ENCODE measurements at regions not wholly inside any gene's neighbourhood (a gene's known extent, or its start where the extent isn't known, plus 50 kb on each side); places are given as distances from the start of the nearest gene placed in this dataset.

- Histone ChIP-seq H3K9ac (ENCODE audit: low read depth, low read length, poor library complexity, severe bottlenecking) (no peak overlapping the region), H4K20me1 (ENCODE audit: insufficient read depth, low read length, poor library complexity, severe bottlenecking) (no peaks in the 10 kb centered on the region), H3K79me2 (ENCODE audit: insufficient read depth, low read length) (no peaks in the 10 kb centered on the region)
Observed at GRCh38 chr5:2592766-2593165, 158.7 kb downstream of the IRX2 start.

GRCh38 chr5:2591777-2592453 lies 159.6 kb downstream of the IRX2 start:
- peaks cover 10% of the 10 kb centered on the region; the same call in 1 of the 2 replicates for H3K9me3 ChIP-seq (ENCODE audit: insufficient read depth, low read depth, low read length)
- no peaks in the 10 kb centered on the region for H3K36me3 ChIP-seq (ENCODE audit: insufficient read depth, low read length)
- H3K9ac ChIP-seq (ENCODE audit: low read depth, low read length, poor library complexity, severe bottlenecking), result no peak overlapping the region
- no peaks in the 10 kb centered on the region for H3K4me1 ChIP-seq (ENCODE audit: insufficient read depth, low read length, poor library complexity, severe bottlenecking)
- TF ChIP-seq EZH2phosphoT487 (IDR thresholded peaks at IDR 0.05; ENCODE audit: borderline replicate concordance) (no peak), CTCF (conservative IDR thresholded peaks at IDR 0.05; ENCODE audit: low read length) (no peak)
- H3K27me3 ChIP-seq (ENCODE audit: insufficient read depth, low read length, poor library complexity, severe bottlenecking), result no peaks in the 10 kb centered on the region
- no peak overlapping the region for H3K4me3 ChIP-seq (ENCODE audit: low read length, poor library complexity, severe bottlenecking)
- H2AFZ ChIP-seq (ENCODE audit: low read length), result no peak overlapping the region
- H3F3A ChIP-seq (ENCODE audit: low read depth), result no peaks in the 10 kb centered on the region
- no peaks in the 10 kb centered on the region for H4K20me1 ChIP-seq (ENCODE audit: insufficient read depth, low read length, poor library complexity, severe bottlenecking)
- no peak overlapping the region for H3K4me2 ChIP-seq (ENCODE audit: low read depth, low read length, poor library complexity, severe bottlenecking)
- no peaks in the 10 kb centered on the region for H3K9me2 ChIP-seq (replicated peaks; ENCODE audit: low read depth, low read length)
- H3K79me2 ChIP-seq (ENCODE audit: insufficient read depth, low read length), result no peaks in the 10 kb centered on the region

More at GRCh38 chr5:2592766-2593165, 158.7 kb downstream of the IRX2 start:
- Histone ChIP-seq H3K27me3 (ENCODE audit: insufficient read depth, low read length, poor library complexity, severe bottlenecking) (no peaks in the 10 kb centered on the region), H2AFZ (ENCODE audit: low read length) (no peak overlapping the region), H3F3A (ENCODE audit: low read depth) (no peaks in the 10 kb centered on the region), H3K36me3 (ENCODE audit: insufficient read depth, low read length) (no peaks in the 10 kb centered on the region), H3K4me1 (ENCODE audit: insufficient read depth, low read length, poor library complexity, severe bottlenecking) (no peaks in the 10 kb centered on the region), H3K9me3 (ENCODE audit: insufficient read depth, low read depth, low read length) (peaks cover 8% of the 10 kb centered on the region; the same call in 1 of the 2 replicates), H3K9me2 (replicated peaks; ENCODE audit: low read depth, low read length) (no peaks in the 10 kb centered on the region), H3K4me3 (ENCODE audit: low read length, poor library complexity, severe bottlenecking) (no peak overlapping the region), H3K4me2 (ENCODE audit: low read depth, low read length, poor library complexity, severe bottlenecking) (no peak overlapping the region)
- TF ChIP-seq CTCF (conservative IDR thresholded peaks at IDR 0.05; ENCODE audit: low read length) (no peak), EZH2phosphoT487 (IDR thresholded peaks at IDR 0.05; ENCODE audit: borderline replicate concordance) (no peak)

- H3K4me3 ChIP-seq (ENCODE audit: low read length, poor library complexity, severe bottlenecking), result no peak overlapping the region
- H3K9ac ChIP-seq (ENCODE audit: low read depth, low read length, poor library complexity, severe bottlenecking), result no peak overlapping the region
- no peaks in the 10 kb centered on the region for H3K9me2 ChIP-seq (replicated peaks; ENCODE audit: low read depth, low read length)
- no peaks in the 10 kb centered on the region for H3K4me1 ChIP-seq (ENCODE audit: insufficient read depth, low read length, poor library complexity, severe bottlenecking)
- TF ChIP-seq EZH2phosphoT487 (IDR thresholded peaks at IDR 0.05; ENCODE audit: borderline replicate concordance) (no peak), CTCF (conservative IDR thresholded peaks at IDR 0.05; ENCODE audit: low read length) (no peak)
- no peaks in the 10 kb centered on the region for H3K27me3 ChIP-seq (ENCODE audit: insufficient read depth, low read length, poor library complexity, severe bottlenecking)
- H3K79me2 ChIP-seq (ENCODE audit: insufficient read depth, low read length), result no peaks in the 10 kb centered on the region
- no peak overlapping the region for H3K4me2 ChIP-seq (ENCODE audit: low read depth, low read length, poor library complexity, severe bottlenecking)
- H4K20me1 ChIP-seq (ENCODE audit: insufficient read depth, low read length, poor library complexity, severe bottlenecking), result no peaks in the 10 kb centered on the region
- H3K36me3 ChIP-seq (ENCODE audit: insufficient read depth, low read length), result no peaks in the 10 kb centered on the region
- no peaks in the 10 kb centered on the region for H3F3A ChIP-seq (ENCODE audit: low read depth)
- H3K9me3 ChIP-seq (ENCODE audit: insufficient read depth, low read depth, low read length), result peaks cover 23% of the 10 kb centered on the region; the same call in 1 of the 2 replicates
- H2AFZ ChIP-seq (ENCODE audit: low read length), result no peak overlapping the region
Observed at GRCh38 chr5:2588850-2589501, 162.5 kb downstream of the IRX2 start.

Data from Loucy (cell line).